DMS114 treated with DMSO at 0.1 percent for 48 hours (cell line): ENCODE measurements at regions not wholly inside any gene's neighbourhood (a gene's known extent, or its start where the extent isn't known, plus 50 kb on each side); places are given as distances from the start of the nearest gene placed in this dataset.

ENCODE experiments used
- DNase-seq: peaks from one replicate; lab custom pipeline; 2025; ENCODE audit not compliant: unreplicated experiment; lab: John Stamatoyannopoulos, UW

GRCh38 chr5:74200560-74200959 is 440.0 kb downstream of the ENC1 start:
- no peak for DNase-seq

- DNase-seq, result no peak
Measured at GRCh38 chr5:74199436-74200210, 440.9 kb downstream of the ENC1 start.

- no peak for DNase-seq
Measured at GRCh38 chr5:74199005-74199404, 441.5 kb downstream of the ENC1 start.

- DNase-seq, result no peak
Measured at GRCh38 chr5:74198156-74198555, 442.4 kb downstream of the ENC1 start.

- DNase-seq, result no peak
Measured at GRCh38 chr5:74196233-74196632, 444.3 kb downstream of the ENC1 start.

GRCh38 chr5:74194196-74194595 is 446.3 kb downstream of the ENC1 start:
- no peak for DNase-seq

GRCh38 chr5:74192606-74193299 is 447.8 kb downstream of the ENC1 start:
- DNase-seq, result no peak

GRCh38 chr5:74188351-74189105 is 452.0 kb downstream of the ENC1 start:
- DNase-seq, result no peak

- DNase-seq, result no peak
Measured at GRCh38 chr5:74187757-74188156, 452.8 kb downstream of the ENC1 start.

GRCh38 chr5:74186356-74187315 is 453.9 kb downstream of the ENC1 start:
- no peak for DNase-seq

- DNase-seq, result no peak
Measured at GRCh38 chr5:74185599-74185998, 454.9 kb downstream of the ENC1 start.

GRCh38 chr5:74184649-74185048 is 455.9 kb downstream of the ENC1 start:
- no peak for DNase-seq

- DNase-seq, result no peak
Measured at GRCh38 chr5:74183041-74183440, 457.5 kb downstream of the ENC1 start.

GRCh38 chr5:74182603-74183002 is 457.9 kb downstream of the ENC1 start:
- DNase-seq, result no peak

- no peak for DNase-seq
Measured at GRCh38 chr5:74179701-74180100, 460.8 kb downstream of the ENC1 start.

GRCh38 chr5:74179179-74179578 is 461.3 kb downstream of the ENC1 start:
- no peak for DNase-seq

- no peak for DNase-seq
Measured at GRCh38 chr5:74177961-74178360, 462.6 kb downstream of the ENC1 start.

GRCh38 chr5:74174366-74174765 is 466.2 kb downstream of the ENC1 start:
- no peak for DNase-seq

- no peak for DNase-seq
Measured at GRCh38 chr5:74173665-74174064, 466.9 kb downstream of the ENC1 start.

GRCh38 chr5:74173241-74173640 is 467.3 kb downstream of the ENC1 start:
- no peak for DNase-seq

- DNase-seq, result no peak
Measured at GRCh38 chr5:74169701-74170100, 470.8 kb downstream of the ENC1 start.
